Keratinocyte (primary cell): ENCODE measurements at regions not wholly inside any gene's neighbourhood (a gene's known extent, or its start where the extent isn't known, plus 50 kb on each side); places are given as distances from the start of the nearest gene placed in this dataset.

Experiments used
- DNase-seq: peaks from one replicate; pipeline ENCODE4 v3.0.0-alpha.2; 2011; ENCODE audit warnings: low read depth, missing footprints, low spot score
- FAIRE-seq: peaks from 2 replicates; lab custom pipeline; 2011; peaks lifted over from hg19 to GRCh38; lab: Jason Lieb, UNC
- H2AFZ ChIP-seq: 2 replicates; pipeline ENCODE4 v1.6.0; 2012; ENCODE audit warnings: low read length, control low read depth, inconsistent platforms; ENCODE audit not compliant: control insufficient read depth
- H3K27ac ChIP-seq: 2 replicates; pipeline ENCODE4 v1.5.1; 2011; ENCODE audit warnings: low read length; ENCODE audit not compliant: control insufficient read depth, insufficient read depth
- H3K27me3 ChIP-seq: 3 replicates; pipeline ENCODE4 v1.6.0; 2011; ENCODE audit warnings: low read length; ENCODE audit not compliant: control insufficient read depth, insufficient read depth; ENCODE audit errors: extremely low read depth
- H3K36me3 ChIP-seq, 2 experiments: 2 replicates in 1 of 2; 3 replicates in 1 of 2; pipeline ENCODE4 v1.5.1; 2011; ENCODE audit warnings: low read length in 2 of 2, mild to moderate bottlenecking in 1 of 2; ENCODE audit not compliant: control insufficient read depth in 2 of 2, insufficient read depth in 2 of 2; ENCODE audit errors: extremely low read depth in 1 of 2
- H3K4me1 ChIP-seq: 3 replicates; pipeline ENCODE4 v1.5.1; 2011; ENCODE audit warnings: low read length; ENCODE audit not compliant: control insufficient read depth, insufficient read depth; ENCODE audit errors: extremely low read depth
- H3K4me2 ChIP-seq: 3 replicates; pipeline ENCODE4 v1.6.0; 2011; ENCODE audit warnings: low read depth, low read length; ENCODE audit not compliant: control insufficient read depth, insufficient read depth; ENCODE audit errors: extremely low read depth
- H3K4me3 ChIP-seq, 3 experiments: fragments of 200-600 bp in 1 of 3; sonication (generic) in 1 of 3; 2 replicates in 2 of 3; 3 replicates in 1 of 3; pipeline ENCODE4 v1.5.1; 2011 to 2016; ENCODE audit warnings: low read length in 3 of 3, mild to moderate bottlenecking in 3 of 3, control low read depth in 2 of 3, inconsistent platforms in 1 of 3, low read depth in 1 of 3, mixed read lengths in 1 of 3, mixed run types in 1 of 3, moderate library complexity in 1 of 3; ENCODE audit not compliant: control insufficient read depth in 2 of 3, insufficient read depth in 2 of 3; ENCODE audit errors: extremely low read depth in 1 of 3
- H3K79me2 ChIP-seq: 2 replicates; pipeline ENCODE4 v1.6.0; 2012; ENCODE audit warnings: low read length; ENCODE audit not compliant: control insufficient read depth, insufficient read depth
- H3K9ac ChIP-seq: 3 replicates; pipeline ENCODE4 v1.6.0; 2011; ENCODE audit warnings: low read length; ENCODE audit not compliant: control insufficient read depth, insufficient read depth; ENCODE audit errors: extremely low read depth
- H3K9me1 ChIP-seq: 3 replicates; pipeline ENCODE4 v1.6.0; 2011; ENCODE audit warnings: low read length; ENCODE audit not compliant: control insufficient read depth, insufficient read depth; ENCODE audit errors: extremely low read depth
- H3K9me3 ChIP-seq: 2 replicates; pipeline ENCODE4 v1.5.1; 2012; ENCODE audit warnings: low read depth, low read length; ENCODE audit not compliant: control insufficient read depth
- H4K20me1 ChIP-seq: 3 replicates; pipeline ENCODE4 v1.6.0; 2011; ENCODE audit warnings: low read length; ENCODE audit not compliant: control insufficient read depth, insufficient read depth; ENCODE audit errors: extremely low read depth
- EZH2 ChIP-seq: IDR thresholded peaks from one replicate; pipeline ENCODE4 v1.6.1; 2012; ENCODE audit warnings: inconsistent platforms, mild to moderate bottlenecking, low read length, moderate library complexity
- dilution Hi-C: fragments of 300-500 bp; cut with MboI; formaldehyde crosslinking; loops from one replicate; pipeline ENCODE4 v1.7.0; 2020; ENCODE audit warnings: low sequenced_read_pairs; ENCODE audit not compliant: extremely low pct_ligation_motif_present
- TF ChIP-seq, protein P1 (sequence below), 3 experiments: IDR thresholded peaks in 1 of 3; conservative IDR thresholded peaks in 1 of 3; optimal IDR thresholded peaks in 1 of 3; 2 replicates in 2 of 3; 3 replicates in 1 of 3; pipeline versions ENCODE3 to v1.5.1; 2011; ENCODE audit warnings: low read length in 3 of 3, mild to moderate bottlenecking in 3 of 3, moderate library complexity in 2 of 3, control low read depth in 1 of 3, inconsistent platforms in 1 of 3; ENCODE audit not compliant: insufficient read depth in 2 of 3; ENCODE audit errors: extremely low read depth in 1 of 3

DNA sequence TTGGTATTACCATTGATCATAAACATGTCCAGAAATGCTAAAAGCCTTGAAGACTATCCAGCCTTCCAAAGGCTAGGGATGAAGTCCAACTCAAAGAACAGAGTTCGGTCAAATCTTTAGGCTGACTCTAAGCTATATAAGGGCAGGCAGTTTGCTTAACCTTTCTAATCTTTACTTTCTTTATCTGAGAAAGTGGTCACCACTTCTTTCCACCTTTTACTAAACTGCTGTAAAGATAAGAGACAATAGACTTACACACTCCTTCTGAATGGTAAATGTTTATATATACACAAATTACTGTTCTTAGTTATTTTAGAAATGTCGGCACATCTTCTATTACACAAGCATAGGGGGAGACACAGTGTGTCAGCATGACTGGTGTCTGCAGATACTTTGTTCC, 100.4 kb downstream of the NREP start:
- Histone ChIP-seq H3K36me3 (no peaks in the 10 kb centered on the region), H3K4me1 (no peaks in the 10 kb centered on the region), H3K27ac (no peak overlapping the region), H4K20me1 (no peaks in the 10 kb centered on the region), H3K79me2 (no peaks in the 10 kb centered on the region), H2AFZ (no peak overlapping the region), H3K27me3 (no peaks in the 10 kb centered on the region), H3K9me3 (no peaks in the 10 kb centered on the region), H3K4me2 (no peak overlapping the region), H3K9ac (no peak overlapping the region), H3K9me1 (no peaks in the 10 kb centered on the region), H3K4me3 (no peak overlapping the region)
- TF ChIP-seq, protein P1, sequence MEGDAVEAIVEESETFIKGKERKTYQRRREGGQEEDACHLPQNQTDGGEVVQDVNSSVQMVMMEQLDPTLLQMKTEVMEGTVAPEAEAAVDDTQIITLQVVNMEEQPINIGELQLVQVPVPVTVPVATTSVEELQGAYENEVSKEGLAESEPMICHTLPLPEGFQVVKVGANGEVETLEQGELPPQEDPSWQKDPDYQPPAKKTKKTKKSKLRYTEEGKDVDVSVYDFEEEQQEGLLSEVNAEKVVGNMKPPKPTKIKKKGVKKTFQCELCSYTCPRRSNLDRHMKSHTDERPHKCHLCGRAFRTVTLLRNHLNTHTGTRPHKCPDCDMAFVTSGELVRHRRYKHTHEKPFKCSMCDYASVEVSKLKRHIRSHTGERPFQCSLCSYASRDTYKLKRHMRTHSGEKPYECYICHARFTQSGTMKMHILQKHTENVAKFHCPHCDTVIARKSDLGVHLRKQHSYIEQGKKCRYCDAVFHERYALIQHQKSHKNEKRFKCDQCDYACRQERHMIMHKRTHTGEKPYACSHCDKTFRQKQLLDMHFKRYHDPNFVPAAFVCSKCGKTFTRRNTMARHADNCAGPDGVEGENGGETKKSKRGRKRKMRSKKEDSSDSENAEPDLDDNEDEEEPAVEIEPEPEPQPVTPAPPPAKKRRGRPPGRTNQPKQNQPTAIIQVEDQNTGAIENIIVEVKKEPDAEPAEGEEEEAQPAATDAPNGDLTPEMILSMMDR (optimal IDR thresholded peaks at IDR 0.05 in 1 of 3, IDR thresholded peaks at IDR 0.05 in 1 of 3, conservative IDR thresholded peaks at IDR 0.05 in 1 of 3; ENCODE audit: extremely low read depth in 1 of 3, insufficient read depth in 2 of 3, low read length in 3 of 3) = no peak
- TF ChIP-seq EZH2 = no peak
- DNase-seq (no peak), FAIRE-seq (no peak)
- dilution Hi-C loops = no loop called here

GRCh38 chr5:111655169-111655924, 101.6 kb downstream of the NREP start:
- H2AFZ ChIP-seq = no peak overlapping the region
- FAIRE-seq = no peak
- DNase-seq = no peak
- H3K4me2 ChIP-seq = no peak overlapping the region
- TF ChIP-seq, protein P1 (optimal IDR thresholded peaks at IDR 0.05 in 1 of 3, IDR thresholded peaks at IDR 0.05 in 1 of 3, conservative IDR thresholded peaks at IDR 0.05 in 1 of 3; ENCODE audit: extremely low read depth in 1 of 3, insufficient read depth in 2 of 3, low read length in 3 of 3) = no peak
- no peak for TF ChIP-seq EZH2
- no peak overlapping the region for H3K9ac ChIP-seq
- H3K9me3 ChIP-seq = no peaks in the 10 kb centered on the region
- no peak overlapping the region for H3K27ac ChIP-seq
- H3K36me3 ChIP-seq = no peaks in the 10 kb centered on the region
- H4K20me1 ChIP-seq = no peaks in the 10 kb centered on the region
- dilution Hi-C loops = no loop called here
- H3K4me1 ChIP-seq = no peaks in the 10 kb centered on the region
- H3K27me3 ChIP-seq = no peaks in the 10 kb centered on the region
- H3K4me3 ChIP-seq = no peak overlapping the region
- no peaks in the 10 kb centered on the region for H3K79me2 ChIP-seq
- no peaks in the 10 kb centered on the region for H3K9me1 ChIP-seq
